ENCODE measurements at regions not wholly inside any gene's neighbourhood (a gene's known extent, or its start where the extent isn't known, plus 50 kb on each side); places are given as distances from the start of the nearest gene placed in this dataset.
"Not testable (repeated sequence)": the region's sequence is repeated elsewhere in the genome, so short reads cannot be mapped to it uniquely, and the experiment has no call there.

DNA sequence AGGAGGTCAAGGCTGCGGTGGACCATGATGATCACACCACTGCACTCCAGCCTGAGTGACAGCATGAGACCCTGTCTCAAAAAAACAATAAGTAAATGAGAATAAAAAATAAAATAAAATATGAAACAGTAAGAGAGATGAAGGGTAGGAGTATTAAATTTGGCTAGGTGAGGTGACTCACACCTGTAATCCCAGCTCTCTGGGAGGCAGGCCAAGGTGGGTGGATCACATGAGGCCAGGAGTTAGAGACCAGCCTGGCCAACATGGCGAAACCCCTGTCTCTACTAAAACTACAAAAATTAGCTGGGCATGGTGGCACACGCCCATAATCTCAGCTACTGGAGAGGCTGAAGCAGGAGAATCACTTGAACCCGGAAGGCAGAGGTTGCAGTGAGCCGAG, 87.4 kb upstream of the MRI1 start:
- not testable (repeated sequence) for TF ChIP-seq CTCF (conservative IDR thresholded peaks at IDR 0.05; ENCODE audit: low read length); EZH2phosphoT487 (IDR thresholded peaks at IDR 0.05; ENCODE audit: borderline replicate concordance)
